ENCODE measurements at regions not wholly inside any gene's neighbourhood (a gene's known extent, or its start where the extent isn't known, plus 50 kb on each side); places are given as distances from the start of the nearest gene placed in this dataset.

DNA sequence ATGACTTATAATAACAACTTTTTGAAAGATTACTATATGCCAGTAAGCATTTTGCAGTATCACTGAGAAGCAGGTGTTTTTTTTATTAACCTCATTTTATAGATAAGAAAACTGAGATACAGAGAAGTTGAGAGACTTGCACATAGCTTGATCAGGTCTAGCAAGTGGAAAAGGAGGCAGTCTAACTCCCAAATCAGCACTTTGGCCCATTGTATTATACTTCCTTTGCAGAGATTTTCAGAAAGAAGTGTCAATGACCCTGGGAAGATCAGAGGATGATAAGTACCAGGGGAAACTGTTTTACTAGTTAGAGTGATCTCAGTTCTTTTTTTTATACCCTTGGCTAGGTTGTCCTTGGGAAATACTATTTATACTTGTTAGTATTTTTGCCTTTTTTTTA lies 358.7 kb downstream of the SQOR start (continued):
- no peak for TF ChIP-seq BRCA1 (IDR thresholded peaks at IDR 0.05; ENCODE audit: low read depth, low read length)

DNA sequence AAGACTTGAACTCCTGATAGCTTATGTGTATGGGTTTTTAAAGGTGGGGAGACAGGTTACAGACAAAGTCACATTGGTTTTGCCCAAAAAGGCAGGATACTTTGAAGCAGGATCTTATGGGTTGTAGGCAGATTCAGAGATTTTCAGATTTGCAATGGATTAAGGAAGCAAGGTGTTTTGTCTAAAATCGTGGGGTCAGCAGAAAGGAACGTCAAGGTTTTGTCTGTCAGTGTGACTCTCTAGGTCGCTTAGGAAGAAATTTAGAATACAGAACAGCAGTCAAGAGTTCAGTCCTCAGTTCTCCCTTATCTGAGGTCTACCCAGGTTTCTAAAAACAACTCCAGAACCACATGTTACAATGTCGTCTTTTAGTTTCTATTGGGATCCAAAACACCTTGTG lies 361.0 kb downstream of the SQOR start:
- Histone ChIP-seq H3K14ac (ENCODE audit: insufficient read length) (no peak overlapping the region), H3K36me3 (ENCODE audit: control insufficient read depth in 2 of 4, insufficient read depth in 4 of 4, low read length in 3 of 4) (no peaks in the 10 kb centered on the region), H2BK120ac (replicated peaks; ENCODE audit: low read depth, low read length) (no peak overlapping the region), H3K27me3 (replicated peaks in 1 of 4; ENCODE audit: control insufficient read depth in 3 of 4, extremely low read depth in 1 of 4, insufficient read depth in 3 of 4, low read length in 3 of 4) (no peaks in the 10 kb centered on the region), H3K4ac (replicated peaks; ENCODE audit: insufficient read length, low read depth, low read length) (no peak overlapping the region), H2AFZ (ENCODE audit: low read length) (no peak overlapping the region), H3K18ac (ENCODE audit: extremely low read depth, low read length) (no peak overlapping the region), H2BK20ac (ENCODE audit: low read length) (no peak overlapping the region), H3K79me1 (ENCODE audit: low read depth, low read length) (no peaks in the 10 kb centered on the region), H3K23me2 (ENCODE audit: low read depth, low read length) (no peaks in the 10 kb centered on the region), H3K9ac (replicated peaks in 1 of 4; ENCODE audit: extremely low read depth in 1 of 4, low read depth in 3 of 4, low read length in 3 of 4) (no peak overlapping the region), H2BK12ac (ENCODE audit: low read depth, low read length) (no peak overlapping the region), H3K9me3 (ENCODE audit: insufficient read depth in 2 of 2, low read depth in 1 of 2, low read length in 1 of 2) (no peaks in the 10 kb centered on the region), H3K27ac (ENCODE audit: low read depth, low read length) (no peak overlapping the region), H3K79me2 (ENCODE audit: control insufficient read depth in 1 of 2, insufficient read depth in 2 of 2, low read length in 2 of 2) (no peaks in the 10 kb centered on the region), H2BK15ac (ENCODE audit: low read length) (no peak overlapping the region), H3K4me1 (replicated peaks in 1 of 4; ENCODE audit: control insufficient read depth in 3 of 4, insufficient read depth in 4 of 4, low read length in 3 of 4) (no peaks in the 10 kb centered on the region), H3K4me2 (ENCODE audit: insufficient read depth in 1 of 2, low read depth in 2 of 2, low read length in 2 of 2) (no peak overlapping the region), H4K91ac (replicated peaks; ENCODE audit: insufficient read length, low read length) (no peak overlapping the region), H2AK5ac (ENCODE audit: low read depth, low read length) (no peak overlapping the region), H3K23ac (ENCODE audit: insufficient read length) (no peak overlapping the region), H4K8ac (ENCODE audit: extremely low read depth, insufficient read depth, low read length) (no peak overlapping the region), H3K4me3 (ENCODE audit: extremely low read depth in 1 of 4, insufficient read depth in 2 of 4, low read depth in 3 of 4, low read length in 4 of 4) (no peak overlapping the region), H4K20me1 (replicated peaks in 1 of 2; ENCODE audit: control insufficient read depth in 1 of 2, insufficient read depth in 2 of 2, low read length in 2 of 2) (no peaks in the 10 kb centered on the region), H3K56ac (replicated peaks; ENCODE audit: insufficient read length, low read depth, low read length) (no peak overlapping the region), H2BK5ac (ENCODE audit: low read depth, low read length) (no peak overlapping the region), H4K5ac (ENCODE audit: insufficient read length, low read depth, low read length) (no peak overlapping the region)
- 87% methylated on average over 4 of the region's 4 CpGs; no CpG with 5 or more reads in 1 of the 2 experiments for WGBS, 2 experiments (ENCODE audit: extremely low coverage in 1 of 2, insufficient coverage in 1 of 2, insufficient read length in 1 of 2, insufficient replicate concordance in 2 of 2, low coverage in 1 of 2, low lambda C conversion rate in 2 of 2, missing lambda C conversion rate in 1 of 2)
- POLR2A ChIA-PET (ENCODE audit: partially characterized antibody) = no interaction called here
- FAIRE-seq (no peak), DNase-seq (ENCODE audit: low read depth in 1 of 2, low spot score in 2 of 2) (no peak)
- CTCF ChIA-PET (ENCODE audit: partially characterized antibody) = interaction anchor here (0.6 kb wide), 2 partner anchors 53 to 93 kb away, joined by 3 read pairs; no protein-coding TSS in a partner anchor
- TF ChIP-seq SAP30 (IDR thresholded peaks at IDR 0.05; ENCODE audit: insufficient read depth, insufficient replicate concordance, low read length) = no peak

Data from H1 (cell line).